ENCODE measurements at regions not wholly inside any gene's neighbourhood (a gene's known extent, or its start where the extent isn't known, plus 50 kb on each side); places are given as distances from the start of the nearest gene placed in this dataset.

GRCh38 chr6:167735084-167735950 is 91.4 kb upstream of the AFDN start (continued):
- TF ChIP-seq ZNF576 (CRISPR knock-in tag; IDR thresholded peaks at IDR 0.05) (no peak), KLF15 (CRISPR knock-in tag; IDR thresholded peaks at IDR 0.05; ENCODE audit: borderline replicate concordance) (no peak), POLR2A (IDR thresholded peaks at IDR 0.05; ENCODE audit: insufficient read depth in 1 of 2, low read depth in 2 of 2, low read length in 2 of 2) (no peak), ZNF33B (CRISPR knock-in tag; IDR thresholded peaks at IDR 0.05) (no peak), RFX1 (IDR thresholded peaks at IDR 0.05) (no peak), MXD1 (CRISPR knock-in tag; IDR thresholded peaks at IDR 0.05) (no peak), ZNF441 (CRISPR knock-in tag; IDR thresholded peaks at IDR 0.05; ENCODE audit: borderline replicate concordance) (peak; percentile 45; the same call in 1 of the 2 replicates), ZNF788 (CRISPR knock-in tag; IDR thresholded peaks at IDR 0.05; ENCODE audit: borderline replicate concordance) (peak; percentile 95), MZF1 (CRISPR knock-in tag; IDR thresholded peaks at IDR 0.05; ENCODE audit: borderline replicate concordance) (no peak), MEIS2 (CRISPR knock-in tag; IDR thresholded peaks at IDR 0.05) (peak; percentile 58; the same call in 1 of the 2 replicates), SMAD1 (CRISPR knock-in tag; IDR thresholded peaks at IDR 0.05; ENCODE audit: borderline replicate concordance, low read depth) (no peak; the same call in 1 of the 2 replicates), ZNF10 (CRISPR knock-in tag; IDR thresholded peaks at IDR 0.05; ENCODE audit: borderline replicate concordance, low read depth) (no peak), KAT7 (CRISPR knock-in tag; IDR thresholded peaks at IDR 0.05; ENCODE audit: borderline replicate concordance) (no peak), ZBTB4 (CRISPR knock-in tag; IDR thresholded peaks at IDR 0.05; ENCODE audit: borderline replicate concordance) (peak; percentile 92), ZBTB7B (CRISPR knock-in tag; IDR thresholded peaks at IDR 0.05) (peak; percentile 89)
- TF ChIP-seq, protein P1, sequence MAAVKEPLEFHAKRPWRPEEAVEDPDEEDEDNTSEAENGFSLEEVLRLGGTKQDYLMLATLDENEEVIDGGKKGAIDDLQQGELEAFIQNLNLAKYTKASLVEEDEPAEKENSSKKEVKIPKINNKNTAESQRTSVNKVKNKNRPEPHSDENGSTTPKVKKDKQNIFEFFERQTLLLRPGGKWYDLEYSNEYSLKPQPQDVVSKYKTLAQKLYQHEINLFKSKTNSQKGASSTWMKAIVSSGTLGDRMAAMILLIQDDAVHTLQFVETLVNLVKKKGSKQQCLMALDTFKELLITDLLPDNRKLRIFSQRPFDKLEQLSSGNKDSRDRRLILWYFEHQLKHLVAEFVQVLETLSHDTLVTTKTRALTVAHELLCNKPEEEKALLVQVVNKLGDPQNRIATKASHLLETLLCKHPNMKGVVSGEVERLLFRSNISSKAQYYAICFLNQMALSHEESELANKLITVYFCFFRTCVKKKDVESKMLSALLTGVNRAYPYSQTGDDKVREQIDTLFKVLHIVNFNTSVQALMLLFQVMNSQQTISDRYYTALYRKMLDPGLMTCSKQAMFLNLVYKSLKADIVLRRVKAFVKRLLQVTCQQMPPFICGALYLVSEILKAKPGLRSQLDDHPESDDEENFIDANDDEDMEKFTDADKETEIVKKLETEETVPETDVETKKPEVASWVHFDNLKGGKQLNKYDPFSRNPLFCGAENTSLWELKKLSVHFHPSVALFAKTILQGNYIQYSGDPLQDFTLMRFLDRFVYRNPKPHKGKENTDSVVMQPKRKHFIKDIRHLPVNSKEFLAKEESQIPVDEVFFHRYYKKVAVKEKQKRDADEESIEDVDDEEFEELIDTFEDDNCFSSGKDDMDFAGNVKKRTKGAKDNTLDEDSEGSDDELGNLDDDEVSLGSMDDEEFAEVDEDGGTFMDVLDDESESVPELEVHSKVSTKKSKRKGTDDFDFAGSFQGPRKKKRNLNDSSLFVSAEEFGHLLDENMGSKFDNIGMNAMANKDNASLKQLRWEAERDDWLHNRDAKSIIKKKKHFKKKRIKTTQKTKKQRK (IDR thresholded peaks at IDR 0.05; ENCODE audit: low read length): no peak
- TF ChIP-seq, protein P2, sequence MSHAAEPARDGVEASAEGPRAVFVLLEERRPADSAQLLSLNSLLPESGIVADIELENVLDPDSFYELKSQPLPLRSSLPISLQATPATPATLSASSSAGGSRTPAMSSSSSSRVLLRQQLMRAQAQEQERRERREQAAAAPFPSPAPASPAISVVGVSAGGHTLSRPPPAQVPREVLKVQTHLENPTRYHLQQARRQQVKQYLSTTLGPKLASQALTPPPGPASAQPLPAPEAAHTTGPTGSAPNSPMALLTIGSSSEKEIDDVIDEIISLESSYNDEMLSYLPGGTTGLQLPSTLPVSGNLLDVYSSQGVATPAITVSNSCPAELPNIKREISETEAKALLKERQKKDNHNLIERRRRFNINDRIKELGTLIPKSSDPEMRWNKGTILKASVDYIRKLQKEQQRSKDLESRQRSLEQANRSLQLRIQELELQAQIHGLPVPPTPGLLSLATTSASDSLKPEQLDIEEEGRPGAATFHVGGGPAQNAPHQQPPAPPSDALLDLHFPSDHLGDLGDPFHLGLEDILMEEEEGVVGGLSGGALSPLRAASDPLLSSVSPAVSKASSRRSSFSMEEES (CRISPR knock-in tag; IDR thresholded peaks at IDR 0.05): no peak
- TF ChIP-seq, protein P3, sequence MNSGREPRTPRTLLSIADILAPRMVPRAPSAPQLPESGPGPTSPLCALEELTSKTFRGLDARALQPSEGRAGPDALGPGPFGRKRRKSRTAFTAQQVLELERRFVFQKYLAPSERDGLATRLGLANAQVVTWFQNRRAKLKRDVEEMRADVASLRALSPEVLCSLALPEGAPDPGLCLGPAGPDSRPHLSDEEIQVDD (CRISPR knock-in tag; IDR thresholded peaks at IDR 0.05; ENCODE audit: borderline replicate concordance): no peak
